Neuronal stem cell (in vitro differentiated cells): ENCODE measurements at regions not wholly inside any gene's neighbourhood (a gene's known extent, or its start where the extent isn't known, plus 50 kb on each side); places are given as distances from the start of the nearest gene placed in this dataset.

ENCODE experiments used
- DNase-seq: peaks from one replicate; pipeline ENCODE4 v3.0.0-alpha.2; 2013; ENCODE audit warnings: low spot score
- H2AFZ ChIP-seq: one replicate; pipeline ENCODE4 v1.6.1; 2013; ENCODE audit warnings: mild to moderate bottlenecking, low read length, inconsistent platforms
- H2AK5ac ChIP-seq: 2 replicates; pipeline ENCODE4 v1.6.1; 2013; ENCODE audit warnings: low read depth, mild to moderate bottlenecking, inconsistent platforms, low read length, moderate library complexity, mixed read lengths
- H2BK120ac ChIP-seq: 2 replicates; pipeline ENCODE4 v1.6.1; 2013; ENCODE audit warnings: low read depth, mild to moderate bottlenecking, inconsistent platforms, low read length, moderate library complexity, mixed read lengths
- H2BK12ac ChIP-seq: one replicate; pipeline ENCODE4 v1.6.1; 2013; ENCODE audit warnings: low read length, inconsistent platforms
- H2BK15ac ChIP-seq: 2 replicates; pipeline ENCODE4 v1.6.1; 2013; ENCODE audit warnings: mild to moderate bottlenecking, low read length, inconsistent platforms, mixed read lengths
- H2BK5ac ChIP-seq: one replicate; pipeline ENCODE4 v1.6.1; 2013; ENCODE audit warnings: inconsistent platforms, mild to moderate bottlenecking, low read length, moderate library complexity
- H3K14ac ChIP-seq: one replicate; pipeline ENCODE4 v1.6.1; 2013; ENCODE audit warnings: low read length, inconsistent platforms
- H3K18ac ChIP-seq: 2 replicates; pipeline ENCODE4 v1.6.1; 2013; ENCODE audit warnings: low read length, inconsistent platforms
- H3K23ac ChIP-seq: 2 replicates; pipeline ENCODE4 v1.6.1; 2013; ENCODE audit warnings: low read depth, mild to moderate bottlenecking, mixed read lengths, low read length, inconsistent platforms; ENCODE audit not compliant: poor library complexity
- H3K27ac ChIP-seq: replicated peaks from 3 replicates; pipeline ENCODE4 v1.5.1; 2013; ENCODE audit warnings: low read length, inconsistent platforms
- H3K27me3 ChIP-seq, 3 experiments: 2 replicates each; pipeline ENCODE4 v1.6.1; 2013; ENCODE audit warnings: low read length in 3 of 3, mild to moderate bottlenecking in 2 of 3, inconsistent platforms in 1 of 3, low read depth in 1 of 3, mixed read lengths in 1 of 3, moderate library complexity in 1 of 3; ENCODE audit not compliant: control insufficient read depth in 3 of 3, insufficient read depth in 3 of 3
- H3K36me3 ChIP-seq, 2 donors: replicated peaks in 1 of 2; 2 replicates each; pipeline ENCODE4 v1.6.1; 2013; ENCODE audit warnings: low read length in 2 of 2; ENCODE audit not compliant: control insufficient read depth in 2 of 2, insufficient read depth in 2 of 2
- H3K4ac ChIP-seq: 2 replicates; pipeline ENCODE4 v1.6.1; 2013; ENCODE audit warnings: inconsistent platforms, mild to moderate bottlenecking, low read length, moderate library complexity
- H3K4me1 ChIP-seq, 2 donors: 1 replicate in 1 of 2; 2 replicates in 1 of 2; pipeline ENCODE4 v1.6.1; 2013; ENCODE audit warnings: low read length in 2 of 2, low read depth in 1 of 2; ENCODE audit not compliant: control insufficient read depth in 2 of 2, insufficient read depth in 1 of 2
- H3K4me2 ChIP-seq: one replicate; pipeline ENCODE4 v1.6.1; 2013; ENCODE audit warnings: mild to moderate bottlenecking, low read length, inconsistent platforms; ENCODE audit not compliant: insufficient read depth, poor library complexity, severe bottlenecking
- H3K4me3 ChIP-seq, 2 donors: 2 replicates each; pipeline ENCODE4 v1.5.1; 2013; ENCODE audit warnings: low read length in 2 of 2, mild to moderate bottlenecking in 2 of 2, inconsistent platforms in 1 of 2, moderate library complexity in 1 of 2
- H3K79me1 ChIP-seq: one replicate; pipeline ENCODE4 v1.6.1; 2013; ENCODE audit warnings: low read depth, mild to moderate bottlenecking, inconsistent platforms, low read length, moderate library complexity
- H3K9ac ChIP-seq: one replicate; pipeline ENCODE4 v1.6.1; 2013; ENCODE audit warnings: mild to moderate bottlenecking, low read depth, low read length, inconsistent platforms; ENCODE audit not compliant: poor library complexity
- H3K9me3 ChIP-seq, 2 donors: replicated peaks in 1 of 2; 2 replicates each; pipeline versions ENCODE3 to v1.6.1; 2013; ENCODE audit warnings: low read length in 2 of 2, mild to moderate bottlenecking in 2 of 2, inconsistent platforms in 1 of 2, low read depth in 1 of 2, mixed read lengths in 1 of 2, moderate library complexity in 1 of 2; ENCODE audit not compliant: control insufficient read depth in 2 of 2, insufficient read depth in 1 of 2
- H4K8ac ChIP-seq: one replicate; pipeline ENCODE4 v1.6.1; 2013; ENCODE audit warnings: low read depth, mild to moderate bottlenecking, inconsistent platforms, low read length, moderate library complexity
- H4K91ac ChIP-seq: one replicate; pipeline ENCODE4 v1.6.1; 2013; ENCODE audit warnings: low read length, low read depth, mild to moderate bottlenecking, inconsistent platforms; ENCODE audit not compliant: poor library complexity
- WGBS, 2 donors: extraction: QIAGEN DNeasy Blood & Tissue Kit; methylation state at CpG; one replicate each; pipeline ENCODE4 v1.1.7; 2013; ENCODE audit warnings: missing lambda C conversion rate in 2 of 2, mixed read lengths in 1 of 2; ENCODE audit not compliant: insufficient read length in 2 of 2, insufficient replicate concordance in 1 of 2; ENCODE audit errors: extremely low coverage in 2 of 2; 5-methylcytosine and 5-hydroxymethylcytosine counted together

DNA sequence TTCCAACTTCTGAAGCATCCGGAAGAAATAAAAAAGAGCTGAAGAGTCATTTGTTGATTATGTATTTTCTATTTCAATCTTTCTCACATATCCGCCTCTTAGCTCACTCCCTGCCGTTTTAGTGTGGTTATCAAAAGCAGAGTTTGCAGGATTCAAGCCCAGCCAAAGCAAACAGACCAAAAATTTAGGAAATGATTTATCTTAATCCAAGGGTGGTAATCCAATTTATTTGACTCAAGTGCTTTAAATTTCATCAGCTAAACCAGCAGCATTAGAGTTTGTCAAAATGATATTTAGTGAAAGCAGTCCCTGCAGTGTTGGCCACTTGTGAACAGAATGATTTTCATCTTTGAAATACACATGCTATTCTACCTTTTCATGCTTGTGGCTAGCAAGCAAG lies 129.3 kb upstream of the CCDC68 start:
- no peak overlapping the region for H3K14ac ChIP-seq
- H2BK5ac ChIP-seq, result no peak overlapping the region
- no peaks in the 10 kb centered on the region for H3K27me3 ChIP-seq
- no peak overlapping the region for H4K8ac ChIP-seq
- H4K91ac ChIP-seq, result no peak overlapping the region
- H2BK120ac ChIP-seq, result no peak overlapping the region
- H3K4me3 ChIP-seq, result no peak overlapping the region
- no peaks in the 10 kb centered on the region for H3K36me3 ChIP-seq
- no peak overlapping the region for H2BK15ac ChIP-seq
- H2AFZ ChIP-seq, result no peak overlapping the region
- no peak overlapping the region for H2AK5ac ChIP-seq
- H3K9me3 ChIP-seq, result no peaks in the 10 kb centered on the region
- H3K27ac ChIP-seq, result no peak overlapping the region
- no peak for DNase-seq
- H3K4me2 ChIP-seq, result no peak overlapping the region
- H3K4me1 ChIP-seq, result no peaks in the 10 kb centered on the region
- H3K23ac ChIP-seq, result no peak overlapping the region
- H3K79me1 ChIP-seq, result no peaks in the 10 kb centered on the region
- no peak overlapping the region for H3K18ac ChIP-seq
- no peak overlapping the region for H3K4ac ChIP-seq
- no peak overlapping the region for H2BK12ac ChIP-seq
- H3K9ac ChIP-seq, result no peak overlapping the region
- whole genome bisulfite sequencing, 2 donors, result no CpG with 5 or more reads among the region's 3 CpGs

GRCh38 chr18:55088000-55088401 lies 128.7 kb upstream of the CCDC68 start:
- H3K4ac ChIP-seq, result no peak overlapping the region
- no peak overlapping the region for H2AK5ac ChIP-seq
- no peaks in the 10 kb centered on the region for H3K4me1 ChIP-seq
- H2BK15ac ChIP-seq, result no peak overlapping the region
- no peak overlapping the region for H3K14ac ChIP-seq
- H3K18ac ChIP-seq, result no peak overlapping the region
- H2AFZ ChIP-seq, result no peak overlapping the region
- WGBS, 2 donors, result no CpG with 5 or more reads among the region's 2 CpGs
- DNase-seq, result no peak
- no peak overlapping the region for H2BK120ac ChIP-seq
- H3K23ac ChIP-seq, result no peak overlapping the region
- H3K27me3 ChIP-seq, result no peaks in the 10 kb centered on the region
- H3K4me3 ChIP-seq, result no peak overlapping the region
- no peak overlapping the region for H2BK12ac ChIP-seq
- H3K27ac ChIP-seq, result no peak overlapping the region
- no peaks in the 10 kb centered on the region for H3K9me3 ChIP-seq
- no peaks in the 10 kb centered on the region for H3K36me3 ChIP-seq
- no peak overlapping the region for H3K4me2 ChIP-seq
- no peak overlapping the region for H4K8ac ChIP-seq
- no peaks in the 10 kb centered on the region for H3K79me1 ChIP-seq
- no peak overlapping the region for H3K9ac ChIP-seq
- no peak overlapping the region for H4K91ac ChIP-seq
- H2BK5ac ChIP-seq, result no peak overlapping the region

DNA sequence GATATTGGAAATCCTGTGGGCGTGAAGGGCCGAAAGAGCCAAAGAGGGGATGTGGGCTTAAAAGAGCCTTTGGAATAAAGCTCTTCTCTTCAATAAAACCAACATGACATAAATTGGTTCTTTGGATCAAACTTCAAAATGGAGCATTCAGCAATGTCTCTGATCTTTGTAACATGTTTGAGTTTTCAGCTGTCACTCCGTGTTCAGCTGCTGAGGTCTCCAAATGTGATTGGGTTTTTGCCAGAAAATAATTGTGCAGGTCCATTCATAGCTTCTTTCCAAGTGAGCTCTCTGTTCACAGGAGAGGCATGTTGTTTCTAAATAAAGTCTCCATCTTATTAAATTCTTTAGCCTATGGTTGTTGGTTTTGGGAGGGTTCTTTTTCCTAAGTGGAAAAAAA lies 127.6 kb upstream of the CCDC68 start:
- WGBS, 2 donors, result no CpG with 5 or more reads among the region's 3 CpGs

DNA sequence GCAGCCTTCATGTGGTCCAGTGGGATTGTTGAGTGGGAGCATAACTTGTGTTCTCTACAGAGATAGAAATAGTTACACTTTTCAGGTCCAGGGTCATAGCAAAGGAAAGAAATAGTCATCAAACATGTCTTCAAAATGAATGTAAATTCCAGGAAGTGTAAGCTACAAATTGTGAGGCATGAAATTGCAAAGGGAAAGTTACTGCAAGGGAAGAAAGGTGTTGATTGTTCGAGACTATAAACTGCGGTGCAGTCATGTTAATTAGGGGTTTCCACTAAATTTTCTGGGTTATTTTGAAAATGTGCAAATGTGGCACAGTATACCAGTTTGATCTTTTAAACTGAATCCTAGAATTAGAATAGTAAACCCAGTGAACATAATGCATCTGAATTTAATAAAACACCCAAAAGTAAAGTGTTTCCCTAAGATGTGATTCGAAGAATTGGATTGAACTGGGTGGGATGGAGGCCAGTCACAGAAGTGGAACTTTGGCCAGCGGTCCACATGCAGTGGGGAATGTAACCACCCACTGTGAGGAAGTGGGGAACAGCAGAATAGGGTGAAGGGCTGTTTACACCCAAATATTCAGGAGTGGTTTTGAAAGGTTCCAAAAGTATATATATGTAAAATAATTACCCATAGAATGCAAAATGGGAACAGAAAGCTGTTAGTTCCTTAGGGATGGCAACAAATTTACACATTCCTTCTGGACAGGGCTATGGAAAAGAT lies 126.5 kb upstream of the CCDC68 start:
- DNase-seq, result no peak
- Histone ChIP-seq H4K91ac (no peak overlapping the region), H3K27me3 (no peaks in the 10 kb centered on the region), H3K27ac (no peak overlapping the region), H3K36me3 (no peaks in the 10 kb centered on the region), H3K4me1 (no peaks in the 10 kb centered on the region), H3K4ac (no peak overlapping the region), H4K8ac (no peak overlapping the region), H3K9me3 (no peaks in the 10 kb centered on the region), H3K4me3 (no peak overlapping the region), H2BK15ac (no peak overlapping the region), H2BK12ac (no peak overlapping the region), H2BK120ac (no peak overlapping the region), H3K4me2 (no peak overlapping the region), H3K79me1 (no peaks in the 10 kb centered on the region), H2BK5ac (no peak overlapping the region), H3K18ac (no peak overlapping the region), H3K14ac (no peak overlapping the region), H3K9ac (no peak overlapping the region), H2AFZ (no peak overlapping the region), H2AK5ac (no peak overlapping the region), H3K23ac (no peak overlapping the region)
- WGBS, 2 donors, result no CpG with 5 or more reads among the region's 4 CpGs

More for the DNA sequence above, 127.6 kb upstream of the CCDC68 start:
- no peak overlapping the region for H3K23ac ChIP-seq
- no peak overlapping the region for H3K18ac ChIP-seq
- H2BK15ac ChIP-seq, result no peak overlapping the region
- no peaks in the 10 kb centered on the region for H3K27me3 ChIP-seq
- no peak for DNase-seq
- no peak overlapping the region for H4K91ac ChIP-seq
- no peaks in the 10 kb centered on the region for H3K4me1 ChIP-seq
- no peak overlapping the region for H3K27ac ChIP-seq
- no peak overlapping the region for H3K9ac ChIP-seq
- H2AK5ac ChIP-seq, result no peak overlapping the region
- no peaks in the 10 kb centered on the region for H3K9me3 ChIP-seq
- no peak overlapping the region for H2AFZ ChIP-seq
- H3K36me3 ChIP-seq, result no peaks in the 10 kb centered on the region
- no peak overlapping the region for H3K4ac ChIP-seq
- no peak overlapping the region for H3K14ac ChIP-seq
- H2BK5ac ChIP-seq, result no peak overlapping the region
- H3K4me3 ChIP-seq, result no peak overlapping the region
- no peak overlapping the region for H2BK12ac ChIP-seq
- no peak overlapping the region for H2BK120ac ChIP-seq
- H3K79me1 ChIP-seq, result no peaks in the 10 kb centered on the region
- H3K4me2 ChIP-seq, result no peak overlapping the region
- H4K8ac ChIP-seq, result no peak overlapping the region
